ENCODE measurements at regions not wholly inside any gene's neighbourhood (a gene's known extent, or its start where the extent isn't known, plus 50 kb on each side); places are given as distances from the start of the nearest gene placed in this dataset.

DNA sequence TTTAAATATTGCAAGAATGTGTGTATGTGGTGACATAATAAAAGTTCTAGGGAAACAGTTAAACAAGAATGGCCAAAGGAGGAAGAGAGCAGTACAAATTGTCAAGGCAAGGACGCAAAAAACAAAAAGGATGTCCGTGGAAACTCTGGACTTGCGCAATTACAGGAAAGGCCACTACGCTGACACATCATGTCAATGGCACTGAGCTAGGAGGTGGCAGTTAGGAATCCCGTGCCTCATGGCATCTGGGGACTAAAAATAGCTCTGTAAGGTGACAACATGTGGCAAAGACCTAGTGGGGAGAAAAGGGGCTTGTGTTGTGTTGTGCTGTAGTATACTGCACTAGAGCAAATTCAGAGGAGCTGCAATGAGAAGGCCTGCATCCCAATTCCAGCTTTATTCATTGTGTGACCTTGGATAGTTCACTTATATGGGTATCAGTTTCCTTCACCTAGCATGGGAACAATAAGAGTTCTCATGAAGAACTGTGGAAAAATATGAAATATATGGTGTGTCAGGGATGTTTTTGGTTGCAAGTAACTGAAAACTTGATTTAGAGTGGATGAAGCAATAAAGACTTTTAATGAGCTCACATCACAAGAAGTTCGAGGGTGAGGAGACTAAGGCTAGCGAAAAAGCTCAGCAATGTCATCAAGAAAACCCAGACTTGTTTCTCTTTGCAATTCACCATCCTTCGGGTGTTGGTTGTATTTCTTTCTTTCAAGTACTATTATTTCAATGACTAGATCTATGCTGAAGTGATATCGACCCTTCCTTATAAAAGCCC, 124.1 kb upstream of the STC2 start:
- no peak for TF ChIP-seq EP300 (IDR thresholded peaks at IDR 0.05)
- TF ChIP-seq, protein P1, sequence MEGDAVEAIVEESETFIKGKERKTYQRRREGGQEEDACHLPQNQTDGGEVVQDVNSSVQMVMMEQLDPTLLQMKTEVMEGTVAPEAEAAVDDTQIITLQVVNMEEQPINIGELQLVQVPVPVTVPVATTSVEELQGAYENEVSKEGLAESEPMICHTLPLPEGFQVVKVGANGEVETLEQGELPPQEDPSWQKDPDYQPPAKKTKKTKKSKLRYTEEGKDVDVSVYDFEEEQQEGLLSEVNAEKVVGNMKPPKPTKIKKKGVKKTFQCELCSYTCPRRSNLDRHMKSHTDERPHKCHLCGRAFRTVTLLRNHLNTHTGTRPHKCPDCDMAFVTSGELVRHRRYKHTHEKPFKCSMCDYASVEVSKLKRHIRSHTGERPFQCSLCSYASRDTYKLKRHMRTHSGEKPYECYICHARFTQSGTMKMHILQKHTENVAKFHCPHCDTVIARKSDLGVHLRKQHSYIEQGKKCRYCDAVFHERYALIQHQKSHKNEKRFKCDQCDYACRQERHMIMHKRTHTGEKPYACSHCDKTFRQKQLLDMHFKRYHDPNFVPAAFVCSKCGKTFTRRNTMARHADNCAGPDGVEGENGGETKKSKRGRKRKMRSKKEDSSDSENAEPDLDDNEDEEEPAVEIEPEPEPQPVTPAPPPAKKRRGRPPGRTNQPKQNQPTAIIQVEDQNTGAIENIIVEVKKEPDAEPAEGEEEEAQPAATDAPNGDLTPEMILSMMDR (IDR thresholded peaks at IDR 0.05), result no peak
